Kidney epithelial cell (primary cell): ENCODE measurements at regions not wholly inside any gene's neighbourhood (a gene's known extent, or its start where the extent isn't known, plus 50 kb on each side); places are given as distances from the start of the nearest gene placed in this dataset.

Source experiments
- DNase-seq: peaks from one replicate; pipeline ENCODE4 v3.0.0-alpha.2; 2010; ENCODE audit warnings: low read depth
- H3K27me3 ChIP-seq: 2 replicates; pipeline ENCODE4 v1.6.0; 2011; ENCODE audit warnings: low read length; ENCODE audit not compliant: control insufficient read depth, insufficient read depth
- H3K36me3 ChIP-seq: 2 replicates; pipeline ENCODE4 v1.5.1; 2011; ENCODE audit warnings: low read length; ENCODE audit not compliant: control insufficient read depth, insufficient read depth
- H3K4me3 ChIP-seq: 2 replicates; pipeline ENCODE4 v1.5.1; 2011; ENCODE audit warnings: low read depth, mild to moderate bottlenecking, control low read depth, low read length
- CTCF ChIP-seq: IDR thresholded peaks from 2 replicates; pipeline ENCODE4 v1.5.1; 2011; ENCODE audit warnings: mild to moderate bottlenecking, moderate library complexity, low read length, control low read depth, inconsistent platforms; ENCODE audit not compliant: insufficient read depth, poor library complexity, severe bottlenecking

DNA sequence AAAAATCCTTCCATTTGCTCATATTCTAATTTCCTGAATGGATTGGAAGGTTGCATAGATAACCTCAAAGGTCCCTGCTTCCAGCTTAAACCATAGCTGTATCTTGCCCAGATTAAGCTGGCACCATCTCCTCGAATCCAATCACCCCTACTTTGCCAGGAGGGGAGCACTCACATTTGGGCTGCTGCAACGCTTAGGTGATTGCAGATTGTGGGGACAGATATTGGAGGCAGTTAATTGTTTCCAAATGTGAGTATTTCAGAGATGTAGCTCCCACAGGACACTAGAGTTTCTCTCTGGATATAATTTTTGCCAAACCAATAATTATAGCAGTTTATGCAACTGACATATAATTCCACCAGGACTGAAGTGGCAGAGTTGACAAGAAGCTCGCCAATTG lies 53.5 kb upstream of the ACSL1 start:
- TF ChIP-seq CTCF, result no peak
- Histone ChIP-seq H3K27me3 (no peaks in the 10 kb centered on the region), H3K4me3 (no peak overlapping the region), H3K36me3 (no peaks in the 10 kb centered on the region)
- DNase-seq, result no peak

DNA sequence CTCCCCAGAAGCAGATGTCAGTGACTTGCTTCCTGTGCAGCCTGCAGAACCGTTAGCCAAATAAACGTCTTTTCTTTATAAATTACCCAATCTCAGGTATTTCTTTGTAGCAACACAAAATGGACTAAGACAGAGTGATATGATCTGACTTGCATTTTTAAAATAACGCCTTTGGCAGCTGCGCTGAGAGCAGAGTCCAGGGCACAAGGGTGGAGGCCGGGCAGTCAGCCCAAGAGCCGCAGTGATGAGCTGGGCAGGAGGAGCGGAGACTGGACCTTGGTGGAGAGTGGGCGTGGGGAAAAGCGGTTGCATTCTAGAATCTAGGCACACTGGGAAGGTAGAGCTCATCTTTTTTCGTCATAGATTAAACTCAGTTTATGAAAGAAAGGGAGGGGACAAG lies 56.5 kb upstream of the ACSL1 start:
- no peak for DNase-seq
- Histone ChIP-seq H3K36me3 (no peaks in the 10 kb centered on the region), H3K27me3 (no peaks in the 10 kb centered on the region), H3K4me3 (no peak overlapping the region)
- TF ChIP-seq CTCF, result no peak

GRCh38 chr4:184883024-184883423 lies 57.3 kb upstream of the ACSL1 start:
- no peak for TF ChIP-seq CTCF
- Histone ChIP-seq H3K27me3 (no peaks in the 10 kb centered on the region), H3K4me3 (no peak overlapping the region), H3K36me3 (no peaks in the 10 kb centered on the region)
- DNase-seq, result no peak

DNA sequence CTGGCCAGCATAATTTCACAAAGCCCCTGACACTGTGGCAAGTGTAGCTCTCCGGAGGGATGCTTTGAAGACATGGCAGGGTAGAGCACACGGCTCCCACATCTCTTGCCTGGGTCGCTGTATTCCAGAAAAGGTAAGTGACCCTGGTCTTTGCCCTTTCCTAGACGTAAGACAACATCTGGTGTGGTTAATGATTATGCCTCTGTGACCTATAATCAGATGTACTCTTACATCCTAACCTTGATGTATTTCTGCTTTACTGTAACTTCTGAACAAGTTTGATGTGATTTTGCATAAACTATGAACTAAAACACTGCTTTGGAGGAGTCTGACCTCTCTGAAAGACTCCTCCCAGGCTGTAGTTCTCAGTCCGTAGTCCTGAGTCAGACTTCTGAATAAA lies 59.1 kb upstream of the ACSL1 start:
- Histone ChIP-seq H3K27me3 (no peaks in the 10 kb centered on the region), H3K36me3 (no peaks in the 10 kb centered on the region), H3K4me3 (no peak overlapping the region)
- DNase-seq, result no peak
- TF ChIP-seq CTCF, result no peak

DNA sequence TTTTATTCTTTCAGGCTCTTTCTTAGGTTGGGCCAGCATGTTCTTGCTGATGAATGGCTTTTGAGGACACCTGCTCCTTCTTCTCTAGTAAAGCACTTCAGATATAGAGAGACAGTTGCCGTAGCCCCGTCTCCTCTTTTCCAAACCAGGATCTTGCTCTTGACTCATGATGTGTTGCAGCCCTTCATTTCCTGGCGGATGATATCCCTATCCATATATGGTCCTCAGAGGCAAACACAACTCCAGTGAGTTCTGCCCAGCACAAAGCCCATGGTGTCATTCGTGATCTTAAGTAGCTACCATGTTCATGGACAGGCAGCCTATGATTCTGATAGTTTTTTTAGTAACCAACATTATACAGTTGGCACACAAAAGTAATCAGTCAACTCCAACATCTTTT lies 59.8 kb upstream of the ACSL1 start:
- DNase-seq, result no peak
- Histone ChIP-seq H3K27me3 (no peaks in the 10 kb centered on the region), H3K36me3 (no peaks in the 10 kb centered on the region), H3K4me3 (no peak overlapping the region)
- no peak for TF ChIP-seq CTCF

DNA sequence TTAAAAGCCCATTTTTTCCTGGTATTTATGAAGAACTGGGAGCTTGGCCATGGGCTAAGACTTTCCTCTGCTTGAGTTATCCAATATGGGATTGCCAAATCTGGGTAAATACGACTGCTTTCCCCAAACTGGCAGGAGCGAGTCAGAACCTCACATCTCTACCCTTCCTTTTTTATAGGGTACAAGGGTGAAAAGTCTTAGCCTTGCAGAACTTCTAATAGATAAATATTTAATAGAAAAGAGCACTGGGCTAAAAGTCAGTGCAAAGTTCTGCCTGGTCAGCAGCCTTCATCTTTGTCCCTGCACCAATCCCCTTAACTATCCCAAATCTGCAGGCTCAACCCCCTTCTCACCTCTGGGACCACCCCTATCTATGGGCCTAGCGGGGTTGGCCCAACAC lies 61.6 kb upstream of the ACSL1 start:
- no peak for TF ChIP-seq CTCF
- DNase-seq, result no peak
- Histone ChIP-seq H3K36me3 (no peaks in the 10 kb centered on the region), H3K4me3 (no peak overlapping the region), H3K27me3 (no peaks in the 10 kb centered on the region)
